PC-9 (cell line): ENCODE measurements at regions not wholly inside any gene's neighbourhood (a gene's known extent, or its start where the extent isn't known, plus 50 kb on each side); places are given as distances from the start of the nearest gene placed in this dataset.
A peak's percentile ranks its signal among the peaks of the same experiment; 100 is the strongest.

Experiments used
- BruUV-seq: library from RNA; stranded (reverse); fragments of 400-500 nt; replicated peaks from 2 replicates; lab custom pipeline; 2021; lab: Mats Ljungman, UMichigan
- CTCF ChIA-PET: fragments of 300-600 bp; sonication (Branson Sonifier 250); formaldehyde crosslinking; loops from one replicate; lab custom pipeline; 2022; ENCODE audit warnings: antibody characterized with exemption; lab: Charles Lee
- POLR2A ChIA-PET: fragments of 300-600 bp; sonication (Branson Sonifier 250); formaldehyde crosslinking; loops from one replicate; lab custom pipeline; 2022; ENCODE audit warnings: antibody characterized with exemption; ENCODE audit not compliant: unreplicated experiment; lab: Charles Lee
- DNase-seq, 2 experiments: peaks; one replicate each; pipeline versions ENCODE4 v3.0.0 to v3.0.0-alpha.2; 2015 to 2022; ENCODE audit warnings: mixed read lengths in 1 of 2
- H2AFZ ChIP-seq: fragments of 200-600 bp; sonication (generic); 2 replicates; pipeline ENCODE4 v1.8.1; 2017; ENCODE audit warnings: antibody characterized with exemption
- H3F3A ChIP-seq: fragments of 200-600 bp; sonication (generic); 2 replicates; pipeline ENCODE4 v1.8.1; 2017; ENCODE audit warnings: antibody characterized with exemption, mild to moderate bottlenecking, low read depth; ENCODE audit not compliant: insufficient read depth
- H3K27ac ChIP-seq: fragments of 200-600 bp; sonication (generic); 2 replicates; pipeline ENCODE4 v1.6.1; 2016; ENCODE audit warnings: mixed run types
- H3K27me3 ChIP-seq: fragments of 200-600 bp; sonication (generic); 2 replicates; pipeline ENCODE4 v1.6.1; 2016; ENCODE audit warnings: low read depth, mixed run types; ENCODE audit not compliant: insufficient read depth
- H3K36me3 ChIP-seq: fragments of 200-600 bp; sonication (generic); 2 replicates; pipeline ENCODE4 v1.6.1; 2016; ENCODE audit warnings: low read depth, mixed run types
- H3K4me1 ChIP-seq: fragments of 200-600 bp; sonication (generic); replicated peaks from 2 replicates; pipeline ENCODE4 v1.6.1; 2016; ENCODE audit warnings: mixed run types; ENCODE audit not compliant: insufficient read depth
- H3K4me2 ChIP-seq: fragments of 200-600 bp; sonication (generic); 2 replicates; pipeline ENCODE4 v1.6.1; 2017; ENCODE audit warnings: mixed run types
- H3K4me3 ChIP-seq: fragments of 200-600 bp; sonication (generic); 2 replicates; pipeline ENCODE4 v1.6.1; 2016; ENCODE audit warnings: mixed run types
- H3K79me2 ChIP-seq: fragments of 200-600 bp; sonication (generic); 2 replicates; pipeline ENCODE4 v1.6.1; 2017; ENCODE audit warnings: low read depth, mixed run types
- H3K9me2 ChIP-seq: fragments of 200-600 bp; sonication (generic); 2 replicates; pipeline ENCODE4 v1.8.1; 2017; ENCODE audit warnings: mild to moderate bottlenecking; ENCODE audit not compliant: insufficient read depth
- H3K9me3 ChIP-seq: fragments of 200-600 bp; sonication (generic); 2 replicates; pipeline ENCODE4 v1.8.1; 2016; ENCODE audit warnings: low read depth; ENCODE audit not compliant: insufficient read depth
- H4K20me1 ChIP-seq: fragments of 200-600 bp; sonication (generic); 2 replicates; pipeline ENCODE4 v1.8.1; 2017; ENCODE audit not compliant: insufficient read depth
- CTCF ChIP-seq: fragments of 200-600 bp; sonication (generic); conservative IDR thresholded peaks from 2 replicates; pipeline ENCODE4 v1.6.1; 2017; ENCODE audit warnings: mixed run types, antibody characterized with exemption, mild to moderate bottlenecking, moderate library complexity
- EZH2 ChIP-seq: fragments of 200-600 bp; sonication (generic); IDR thresholded peaks from 2 replicates; pipeline ENCODE4 v1.8.0; 2017; ENCODE audit warnings: antibody characterized with exemption, low read depth
- intact Hi-C: fragments of 100-400 bp; cut with micrococcal nuclease; formaldehyde crosslinking; loops from one replicate; pipeline ENCODE4 v1.10.0; 2022; ENCODE audit not compliant: unreplicated experiment

DNA sequence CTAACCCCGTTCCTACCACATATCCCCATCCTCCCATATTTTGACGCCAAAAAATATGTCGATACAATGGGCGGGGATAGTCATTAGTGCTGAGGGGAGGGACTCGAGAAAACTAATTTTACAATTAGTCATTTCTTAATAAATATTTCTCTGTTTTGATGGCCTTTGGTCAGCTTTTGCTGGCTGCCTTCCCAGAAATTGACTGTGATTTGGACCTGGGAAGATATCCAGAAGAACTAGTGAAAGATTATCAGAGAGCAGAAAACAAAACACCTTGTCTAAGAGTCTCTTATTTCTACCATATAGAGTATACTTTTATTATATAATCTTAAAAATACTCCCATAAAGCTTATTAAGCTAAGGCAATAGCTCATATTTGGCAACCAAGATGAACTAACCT lies 247.6 kb downstream of the MRPL39 start:
- CTCF ChIA-PET = no interaction called here
- BruUV-seq = no TSS peak

GRCh38 chr21:25350056-25350455 lies 257.2 kb downstream of the MRPL39 start:
- H3K9me3 ChIP-seq = no peaks in the 10 kb centered on the region
- BruUV-seq = no TSS peak
- H3K36me3 ChIP-seq = no peaks in the 10 kb centered on the region
- H3K79me2 ChIP-seq = no peaks in the 10 kb centered on the region
- H3K9me2 ChIP-seq = no peaks in the 10 kb centered on the region
- no peaks in the 10 kb centered on the region for H4K20me1 ChIP-seq
- TF ChIP-seq EZH2 (no peak), CTCF (peak; percentile 36; the same call in 1 of the 2 replicates)
- H3K4me3 ChIP-seq = no peak overlapping the region
- no peak overlapping the region for H3K27ac ChIP-seq
- CTCF ChIA-PET = no interaction called here
- H3F3A ChIP-seq = no peaks in the 10 kb centered on the region
- POLR2A ChIA-PET = no interaction called here
- no peaks in the 10 kb centered on the region for H3K4me1 ChIP-seq
- H3K27me3 ChIP-seq = no peaks in the 10 kb centered on the region
- H3K4me2 ChIP-seq = no peak overlapping the region
- H2AFZ ChIP-seq = no peak overlapping the region
- intact Hi-C loops = no loop called here
- DNase-seq = no peak

More for the DNA sequence above, 247.6 kb downstream of the MRPL39 start:
- Histone ChIP-seq H3K9me2 (no peaks in the 10 kb centered on the region), H4K20me1 (no peaks in the 10 kb centered on the region), H3K9me3 (no peaks in the 10 kb centered on the region), H3K79me2 (no peaks in the 10 kb centered on the region), H3K4me1 (no peaks in the 10 kb centered on the region), H3K36me3 (no peaks in the 10 kb centered on the region), H3F3A (no peaks in the 10 kb centered on the region), H3K4me2 (no peak overlapping the region), H3K27ac (no peak overlapping the region), H3K4me3 (no peak overlapping the region), H3K27me3 (no peaks in the 10 kb centered on the region), H2AFZ (no peak overlapping the region)
- no peak for TF ChIP-seq EZH2
- no peak for TF ChIP-seq CTCF
- POLR2A ChIA-PET = no interaction called here
- intact Hi-C loops = no loop called here
- DNase-seq = no peak

GRCh38 chr21:25343774-25344545 lies 263.3 kb downstream of the MRPL39 start:
- POLR2A ChIA-PET = no interaction called here
- H3F3A ChIP-seq = no peaks in the 10 kb centered on the region
- H3K27me3 ChIP-seq = no peaks in the 10 kb centered on the region
- no peak for TF ChIP-seq CTCF
- TF ChIP-seq EZH2 = no peak
- no peaks in the 10 kb centered on the region for H3K36me3 ChIP-seq
- no peak for DNase-seq
- CTCF ChIA-PET = no interaction called here
- no peaks in the 10 kb centered on the region for H3K9me2 ChIP-seq
- no peaks in the 10 kb centered on the region for H4K20me1 ChIP-seq
- no peaks in the 10 kb centered on the region for H3K4me1 ChIP-seq
- no peaks in the 10 kb centered on the region for H3K9me3 ChIP-seq
- no peak overlapping the region for H3K4me3 ChIP-seq
- H3K79me2 ChIP-seq = no peaks in the 10 kb centered on the region
- intact Hi-C loops = no loop called here
- no peak overlapping the region for H3K4me2 ChIP-seq
- no peak overlapping the region for H2AFZ ChIP-seq
- no peak overlapping the region for H3K27ac ChIP-seq
- no TSS peak for BruUV-seq
